UCSD-AML1 (cell line): ENCODE measurements at regions not wholly inside any gene's neighbourhood (a gene's known extent, or its start where the extent isn't known, plus 50 kb on each side); places are given as distances from the start of the nearest gene placed in this dataset.
"Not testable (repeated sequence)": the region's sequence is repeated elsewhere in the genome, so short reads cannot be mapped to it uniquely, and the experiment has no call there.

Experiments used
- DNase-seq: peaks from one replicate; lab custom pipeline; 2025; ENCODE audit not compliant: unreplicated experiment; lab: John Stamatoyannopoulos, UW

DNA sequence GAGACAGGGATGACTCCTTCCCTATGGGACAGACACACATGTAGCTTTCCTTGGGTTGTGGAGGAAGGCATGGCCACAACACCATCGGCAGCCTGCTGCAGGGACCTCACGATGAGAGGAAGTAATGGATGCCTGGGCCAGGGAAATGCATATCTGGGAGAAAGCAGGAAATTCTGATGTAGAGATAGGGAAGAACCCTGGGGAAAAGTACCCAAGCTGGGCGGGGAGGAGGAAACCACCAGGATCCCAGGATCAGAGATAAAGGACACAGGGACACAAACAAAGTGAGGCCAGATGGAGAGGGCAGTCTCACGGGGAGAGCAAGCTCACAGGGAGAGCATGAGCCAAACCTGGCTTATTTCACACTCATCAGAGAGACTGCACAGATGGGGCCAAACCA is 294.7 kb upstream of the TEKT4 start:
- DNase-seq = peak; percentile 23

DNA sequence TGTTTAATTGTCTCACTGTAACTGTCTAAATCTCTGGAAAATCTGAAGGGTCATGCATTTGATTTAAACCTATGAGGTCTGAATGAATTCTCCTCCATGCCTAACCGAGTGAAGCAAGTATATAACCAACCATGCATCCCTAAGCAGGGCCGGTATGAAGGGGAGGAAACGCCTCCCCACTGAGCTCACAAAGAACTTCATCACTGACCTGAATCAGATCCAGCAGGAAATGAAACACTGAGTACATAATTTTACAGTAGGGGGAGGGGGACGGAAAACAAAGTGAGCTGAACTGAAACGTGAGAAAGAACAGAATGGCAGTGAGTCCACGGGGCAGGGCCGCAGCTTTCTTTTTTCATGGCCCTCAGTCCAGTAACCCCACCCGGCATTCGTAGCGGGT is 294.1 kb upstream of the TEKT4 start:
- not testable (repeated sequence) for DNase-seq

GRCh38 chr2:94579221-94579620 is 292.0 kb upstream of the TEKT4 start:
- not testable (repeated sequence) for DNase-seq

- not testable (repeated sequence) for DNase-seq
These were observed 288.0 kb upstream of the TEKT4 start for GRCh38 chr2:94583081-94583723.

DNA sequence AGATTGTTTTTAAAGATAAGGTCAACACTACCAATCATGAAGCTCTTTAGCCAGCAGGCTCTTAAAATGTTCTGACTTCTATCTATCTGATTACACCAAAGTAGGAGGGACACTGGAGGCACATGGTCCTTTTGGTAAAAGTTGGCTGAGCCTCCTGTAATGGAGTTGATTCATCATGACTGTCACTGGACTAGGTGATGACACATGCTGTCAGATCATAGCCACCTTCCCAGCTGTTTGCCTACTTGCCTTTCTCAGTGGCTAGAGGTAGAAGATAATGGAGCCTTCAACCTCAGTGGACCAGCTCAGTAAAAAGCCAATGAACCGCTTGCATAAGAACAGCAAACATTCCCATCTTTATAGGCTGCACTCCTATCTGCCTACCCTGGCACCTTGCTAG is 286.7 kb upstream of the TEKT4 start:
- DNase-seq = not testable (repeated sequence)

- peak; percentile 40 for DNase-seq
These were observed 284.9 kb upstream of the TEKT4 start for GRCh38 chr2:94586032-94586982.

- not testable (repeated sequence) for DNase-seq
These were observed 284.2 kb upstream of the TEKT4 start for GRCh38 chr2:94587042-94587441.

GRCh38 chr2:94594019-94594836 is 277.0 kb upstream of the TEKT4 start:
- DNase-seq = not testable (repeated sequence)

- DNase-seq = not testable (repeated sequence)
These were observed 275.3 kb upstream of the TEKT4 start for GRCh38 chr2:94595956-94596355.

DNA sequence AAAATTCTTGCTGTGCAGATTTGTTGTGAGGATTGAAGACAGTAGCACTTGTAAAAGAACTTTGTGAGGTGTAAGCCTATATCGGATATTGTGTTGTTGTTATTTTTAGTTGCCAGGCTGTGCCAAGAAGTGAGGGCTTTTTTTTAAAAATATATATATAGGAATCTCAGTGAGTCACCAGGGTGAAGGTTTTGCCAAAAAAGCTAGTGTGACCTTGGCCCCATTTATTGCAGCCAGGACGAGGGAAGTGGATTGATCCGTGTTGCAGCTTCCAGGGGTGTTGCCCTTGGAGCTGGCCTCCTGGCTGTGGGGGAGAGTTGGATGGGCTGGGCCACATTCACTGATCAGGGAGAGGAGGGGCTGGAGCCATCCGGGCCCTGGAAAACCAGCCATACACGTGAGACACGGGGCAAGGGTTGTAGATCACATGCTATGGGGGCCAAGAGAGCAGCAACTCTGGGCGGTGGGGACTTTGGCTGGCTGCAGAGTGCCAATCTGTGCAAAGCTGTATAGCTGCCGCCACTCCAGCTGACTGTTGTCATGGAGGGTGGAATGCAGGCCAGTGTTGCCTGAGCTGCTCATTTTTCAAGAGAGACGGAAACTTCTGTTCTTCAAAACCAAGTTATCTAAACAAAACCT is 273.0 kb upstream of the TEKT4 start:
- not testable (repeated sequence) for DNase-seq

- not testable (repeated sequence) for DNase-seq
These were observed 270.3 kb upstream of the TEKT4 start for GRCh38 chr2:94600929-94601328.

DNA sequence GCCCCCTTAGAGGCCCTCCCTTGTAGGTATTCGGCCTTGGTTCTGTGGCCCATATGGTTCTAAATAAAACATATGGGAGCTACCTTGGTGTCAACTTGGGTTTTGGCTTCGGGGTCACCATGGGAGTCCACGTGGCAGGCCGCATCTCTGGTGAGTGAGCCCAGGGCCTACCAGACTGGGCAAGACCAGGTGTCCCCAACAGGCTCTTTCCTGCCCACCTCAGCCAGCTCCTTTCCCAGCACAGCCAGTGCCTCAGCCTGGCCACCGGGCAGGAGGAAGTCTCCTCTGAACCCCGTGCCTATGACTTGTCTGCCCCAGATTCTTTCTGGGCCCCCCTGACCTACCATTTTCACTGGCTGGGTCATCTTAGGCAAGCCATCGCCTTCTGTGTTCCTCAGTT is 268.8 kb upstream of the TEKT4 start:
- no peak for DNase-seq

- no peak for DNase-seq
These were observed 249.1 kb upstream of the TEKT4 start for GRCh38 chr2:94622113-94622618.

DNA sequence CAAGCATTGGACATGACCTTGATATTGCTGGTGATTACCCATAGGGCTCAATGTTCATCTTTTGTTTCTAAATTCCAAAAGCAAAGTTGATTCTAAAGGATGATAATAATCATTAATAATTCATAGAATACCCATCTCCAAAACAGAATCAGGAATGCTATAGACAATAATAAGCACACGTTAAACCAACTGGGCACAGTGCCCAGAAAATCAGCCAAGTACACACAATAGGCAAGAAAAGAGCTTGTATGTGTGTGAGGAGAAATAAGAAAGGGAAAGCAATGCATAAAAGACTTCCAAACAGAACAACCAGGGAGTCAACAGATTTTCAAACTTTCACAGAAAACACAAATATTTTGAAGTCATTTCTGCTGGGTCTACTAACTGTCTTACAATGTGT is 242.3 kb upstream of the TEKT4 start:
- not testable (repeated sequence) for DNase-seq

DNA sequence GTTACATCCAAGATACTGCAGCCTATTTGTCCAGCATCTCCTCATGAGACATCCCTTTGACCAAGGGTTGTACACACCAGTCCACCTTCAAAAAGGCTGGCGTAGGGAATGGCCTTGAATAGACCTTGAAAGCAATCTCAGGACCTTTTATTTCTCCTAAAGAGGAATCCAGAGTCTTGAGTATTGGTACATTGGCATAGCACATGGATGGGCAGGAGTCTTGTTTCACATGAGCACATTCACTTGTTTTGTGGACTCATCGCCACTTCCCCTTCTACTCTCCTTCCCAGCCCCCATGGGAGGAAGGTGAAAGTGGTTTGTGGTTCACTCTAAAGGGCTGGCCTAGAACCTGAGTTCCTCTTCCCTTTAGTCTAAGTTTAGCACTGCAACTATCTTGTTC is 229.8 kb upstream of the TEKT4 start:
- not testable (repeated sequence) for DNase-seq

- not testable (repeated sequence) for DNase-seq
These were observed 219.1 kb upstream of the TEKT4 start for GRCh38 chr2:94652131-94652530.

GRCh38 chr2:94669858-94670257 is 201.4 kb upstream of the TEKT4 start:
- not testable (repeated sequence) for DNase-seq

GRCh38 chr2:94694236-94694635 is 177.0 kb upstream of the TEKT4 start:
- not testable (repeated sequence) for DNase-seq

DNA sequence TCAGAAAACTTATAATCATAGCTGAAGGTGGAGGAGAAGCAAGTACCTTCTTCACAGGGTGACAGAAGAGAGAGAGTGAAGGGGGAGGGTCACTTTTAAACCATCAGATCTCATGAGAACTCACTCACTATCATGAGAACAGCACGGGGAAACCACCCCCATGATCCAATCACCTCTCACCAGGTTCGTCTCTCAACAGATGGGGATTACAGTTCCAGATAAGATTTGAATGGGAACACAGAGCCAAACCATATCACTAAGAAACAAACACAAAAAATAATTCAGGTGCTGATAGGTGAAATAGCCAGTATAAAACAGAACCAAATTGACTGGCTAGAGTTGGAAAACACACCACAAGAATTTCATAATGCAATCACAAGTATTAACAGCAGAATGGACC is 162.2 kb upstream of the TEKT4 start:
- DNase-seq = not testable (repeated sequence)

- DNase-seq = no peak
These were observed 145.7 kb upstream of the TEKT4 start for GRCh38 chr2:94725543-94725942.

DNA sequence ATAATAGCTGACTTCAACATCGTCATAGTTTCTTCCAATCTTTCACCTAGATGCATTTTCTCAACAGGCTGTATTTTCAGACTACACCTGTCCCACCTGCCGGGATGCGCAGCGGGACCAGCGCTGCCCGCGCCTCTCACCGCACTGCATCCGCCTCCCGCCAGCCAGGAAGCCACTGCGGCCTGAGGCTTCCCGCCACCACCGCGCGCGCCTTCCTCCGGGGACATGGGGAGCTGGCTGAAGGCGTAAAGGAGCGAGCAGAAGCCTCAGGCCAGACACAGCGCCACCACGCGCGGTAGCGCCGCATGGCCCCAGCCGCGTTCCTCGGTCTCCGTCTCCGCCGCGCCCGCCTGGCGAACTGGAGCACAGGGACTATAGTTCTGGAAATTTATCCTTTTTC is 135.7 kb upstream of the TEKT4 start:
- DNase-seq = peak; percentile 50
